COLO668 (cell line): ENCODE measurements at regions not wholly inside any gene's neighbourhood (a gene's known extent, or its start where the extent isn't known, plus 50 kb on each side); places are given as distances from the start of the nearest gene placed in this dataset.

Source experiments
- DNase-seq: peaks from one replicate; lab custom pipeline; 2025; ENCODE audit not compliant: unreplicated experiment; lab: John Stamatoyannopoulos, UW

DNA sequence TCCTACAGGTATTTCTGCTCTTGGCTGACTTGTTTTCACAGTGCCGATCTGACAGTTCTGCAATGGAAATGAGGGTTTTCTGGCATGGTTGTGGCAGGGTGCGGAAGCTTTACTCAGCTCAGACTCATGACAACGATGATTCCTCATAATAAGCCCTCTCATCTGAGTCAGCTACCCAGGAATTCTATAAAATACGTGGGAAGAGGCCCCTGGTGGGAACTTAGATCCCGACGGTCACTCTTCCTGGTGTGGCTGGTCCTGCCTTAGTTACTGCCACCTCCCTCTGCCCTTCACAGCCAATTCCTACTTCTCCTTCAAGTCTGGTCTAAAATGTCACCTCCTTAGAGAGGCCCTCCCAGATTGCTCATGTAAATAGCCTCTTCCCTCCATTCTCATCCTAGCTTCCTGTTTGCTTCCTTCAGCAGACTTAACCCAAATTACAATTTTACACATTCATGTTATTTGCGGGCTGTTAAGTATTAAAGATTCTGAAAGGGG, 104.2 kb upstream of the MAP1LC3B2 start:
- no peak for DNase-seq

DNA sequence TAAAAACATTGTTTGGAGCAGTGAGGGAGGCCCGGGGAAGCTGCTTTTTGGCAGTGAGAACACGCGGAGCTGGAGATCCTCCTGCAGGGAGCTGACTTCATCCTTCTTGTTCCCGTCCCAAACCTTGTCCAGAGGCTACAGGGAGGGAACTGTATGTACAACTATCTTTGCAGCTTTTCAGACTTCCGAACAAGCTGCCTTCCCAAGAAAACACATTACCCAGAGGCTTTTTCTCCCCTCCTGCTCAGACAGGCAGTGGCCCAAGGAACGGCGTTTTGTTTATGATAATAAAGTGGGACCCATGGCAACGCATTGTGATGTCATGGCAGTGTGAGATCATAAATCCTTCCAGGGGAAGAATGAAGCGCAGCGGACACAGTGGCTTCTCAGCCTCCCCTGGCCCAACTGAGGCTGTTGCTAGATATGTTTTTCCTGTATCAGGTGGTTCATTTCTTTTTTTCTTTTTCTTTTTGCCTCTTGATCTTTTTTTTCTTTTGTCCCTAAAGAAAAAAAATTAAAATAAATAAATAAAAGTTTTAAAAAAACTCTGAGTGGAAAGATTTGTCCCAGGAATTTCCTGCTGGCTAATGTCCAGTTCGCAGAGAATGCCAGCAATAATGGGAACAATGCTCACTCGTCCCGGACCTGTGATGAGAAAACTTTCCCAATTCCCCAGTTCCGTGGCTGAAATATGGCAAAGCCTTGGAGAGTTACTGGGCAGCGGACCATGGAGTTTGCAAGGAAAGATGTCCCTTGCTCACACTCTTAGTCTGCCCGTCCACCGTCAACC, 103.4 kb upstream of the MAP1LC3B2 start:
- peak; percentile 60 for DNase-seq

DNA sequence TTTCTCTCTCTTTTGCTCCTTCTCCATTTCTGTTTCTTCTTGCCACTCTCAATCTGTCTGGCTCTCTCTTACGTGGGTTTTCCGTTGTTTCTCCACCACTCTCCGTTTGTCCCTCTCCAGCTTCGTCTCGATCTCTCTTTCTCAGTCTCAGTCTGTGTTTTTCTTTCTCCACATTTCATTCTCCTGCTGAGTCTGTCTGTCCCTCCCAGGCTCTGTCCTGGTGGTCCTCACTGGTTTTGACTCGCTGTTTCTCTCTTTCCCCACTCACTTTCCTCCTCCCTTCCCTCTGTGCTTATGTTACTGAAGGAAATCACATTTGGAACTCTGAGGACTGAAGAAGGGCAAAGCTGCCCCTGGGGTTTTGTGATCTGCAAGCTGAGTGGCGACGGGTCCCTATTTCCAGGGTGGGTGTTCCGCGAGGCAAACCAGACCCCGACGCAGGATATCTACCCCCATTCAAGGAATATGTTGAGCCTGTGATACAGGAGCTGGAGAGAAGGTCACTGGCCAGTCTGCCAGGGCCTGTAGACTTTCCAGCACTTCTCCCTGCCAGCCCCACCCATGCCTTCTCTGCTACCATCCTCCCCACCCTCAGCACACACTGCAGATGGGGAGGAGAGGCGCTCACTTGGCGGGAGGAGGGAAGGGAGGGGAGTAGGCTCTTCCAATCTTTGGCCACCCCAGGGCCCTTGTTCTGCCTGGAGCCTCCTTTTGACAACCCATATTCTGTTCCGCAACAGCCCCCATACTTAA, 102.7 kb upstream of the MAP1LC3B2 start:
- DNase-seq: no peak

DNA sequence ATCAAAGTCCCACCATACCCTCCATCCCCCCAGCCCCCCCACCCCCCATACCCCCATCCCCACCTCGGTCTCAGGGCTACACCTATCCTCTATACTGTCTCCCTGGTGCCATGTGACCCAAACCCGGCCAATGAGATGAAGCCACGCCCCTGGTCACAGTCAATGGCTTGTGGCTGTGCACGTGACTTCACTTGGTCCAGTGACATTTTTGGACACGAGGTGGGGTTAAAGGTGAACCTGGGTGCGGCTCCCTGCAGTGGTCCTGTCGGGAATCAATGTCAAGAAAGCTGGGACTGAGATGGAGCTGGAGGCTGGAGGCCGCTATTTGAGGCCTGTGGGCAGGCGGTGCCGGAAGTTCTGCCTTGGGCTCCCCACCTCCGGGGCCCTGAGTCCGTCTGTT, 100.7 kb upstream of the MAP1LC3B2 start:
- DNase-seq: no peak

DNA sequence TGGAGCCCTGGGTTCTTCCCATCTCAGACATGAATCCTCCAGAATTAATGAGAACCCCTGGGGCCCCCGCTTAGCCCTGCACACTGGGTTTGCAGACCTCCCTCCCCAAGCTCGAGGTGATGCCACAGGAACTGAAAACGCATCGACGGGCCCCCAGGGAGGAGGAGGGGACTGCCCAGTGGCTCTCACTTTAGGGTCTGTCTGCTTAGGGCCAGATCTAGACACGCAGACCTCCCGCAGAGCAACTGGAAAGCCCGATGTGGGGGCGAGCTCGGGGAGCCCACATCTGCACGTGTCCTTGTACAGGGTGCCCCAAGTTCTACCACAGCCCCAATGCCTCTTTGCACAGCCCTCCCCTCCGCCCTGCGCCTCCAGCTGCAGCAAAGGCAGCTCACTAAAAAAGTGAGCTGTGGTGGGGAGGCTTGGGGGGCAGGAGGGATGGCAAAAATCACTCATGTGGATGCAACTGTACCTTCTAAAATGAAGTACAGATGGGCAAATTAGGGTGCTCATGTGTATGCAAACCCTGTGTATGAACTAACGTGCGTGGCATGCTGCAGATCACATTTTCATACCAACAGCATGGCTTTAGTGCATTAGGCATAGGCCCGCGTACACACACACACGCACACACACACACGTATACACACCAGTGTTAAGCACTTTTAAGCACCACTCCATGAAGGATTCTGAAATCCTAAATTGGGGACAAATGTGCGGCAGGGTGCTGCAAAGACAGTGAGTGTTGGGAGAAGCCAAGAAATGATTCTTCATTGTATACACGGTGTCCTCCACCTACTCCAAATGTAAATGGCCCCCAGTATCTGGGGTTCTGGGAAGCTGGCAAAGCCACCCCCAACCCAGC, 99.9 kb upstream of the MAP1LC3B2 start:
- no peak for DNase-seq

DNA sequence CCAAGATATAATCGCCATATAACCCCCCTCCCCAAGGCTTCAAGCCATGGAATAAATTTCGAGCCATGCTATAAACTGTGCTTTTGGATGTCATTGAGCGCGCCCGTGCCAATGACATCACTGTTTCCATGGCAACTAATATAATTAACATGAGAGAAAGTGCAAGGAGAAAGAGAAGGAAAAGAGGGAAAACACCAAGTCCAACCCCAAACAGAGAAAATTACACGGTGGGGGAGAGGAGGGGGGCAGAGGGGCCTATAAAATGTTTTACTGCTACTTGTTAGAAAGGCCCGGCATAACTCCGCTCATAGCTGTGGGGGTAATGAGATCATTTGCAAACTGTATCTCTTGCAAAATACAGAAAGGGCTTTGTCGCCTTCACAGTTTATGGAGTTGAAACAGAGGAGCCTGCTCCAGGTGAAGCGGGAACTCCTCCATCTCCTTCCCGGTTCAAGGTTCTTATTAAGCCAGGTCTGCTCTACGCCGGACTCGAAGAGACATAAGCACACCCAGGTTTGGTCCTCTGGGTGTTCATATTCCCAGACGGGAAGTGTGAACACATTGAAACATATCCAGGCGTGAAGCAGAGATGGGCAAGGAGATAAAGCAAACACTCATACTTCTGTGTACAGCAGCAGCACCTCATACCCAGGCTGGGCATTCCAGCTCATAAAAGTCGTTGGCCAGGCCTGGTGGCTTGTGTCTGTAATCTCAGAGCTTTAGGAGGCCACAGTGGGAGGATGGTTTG, 99.1 kb upstream of the MAP1LC3B2 start:
- no peak for DNase-seq

DNA sequence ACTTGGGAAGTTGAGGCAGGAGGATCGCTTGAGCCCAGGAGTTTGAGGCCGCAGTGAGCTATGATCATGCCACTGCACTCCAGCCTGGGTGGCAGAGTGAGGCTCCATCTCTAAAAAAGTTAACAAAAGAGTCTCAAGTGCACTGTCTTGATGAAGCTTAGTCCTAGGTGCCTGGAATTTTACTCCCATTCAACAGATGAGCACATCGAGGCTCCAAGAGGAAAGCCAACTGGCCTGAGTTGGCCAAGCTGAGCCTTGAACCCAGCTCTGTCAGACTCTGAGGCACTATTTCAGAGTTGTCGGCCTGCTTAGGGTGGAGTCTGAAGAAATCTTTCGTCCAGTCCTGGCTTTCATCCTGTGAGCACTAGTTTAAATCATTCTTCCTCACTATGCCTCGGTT, 98.1 kb upstream of the MAP1LC3B2 start:
- no peak for DNase-seq

DNA sequence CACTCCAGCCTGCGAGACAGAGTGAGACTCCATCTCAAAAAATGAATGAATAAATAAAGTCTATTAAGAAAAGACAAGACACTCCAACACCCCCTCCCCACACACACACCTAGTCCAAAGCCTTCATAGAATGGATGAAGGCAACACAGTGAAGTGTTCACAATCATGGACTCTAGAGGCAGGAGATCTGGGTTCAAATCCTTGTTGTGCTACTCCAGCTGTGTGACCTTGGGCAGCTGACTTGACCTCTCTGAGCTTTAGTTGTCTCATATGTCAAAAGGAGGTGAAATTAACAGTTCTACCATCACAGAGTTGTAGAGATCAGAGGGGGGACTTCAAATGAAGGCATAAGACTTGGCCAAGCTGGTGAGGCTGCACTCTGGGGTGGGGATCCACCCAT, 95.8 kb upstream of the MAP1LC3B2 start:
- DNase-seq: no peak

DNA sequence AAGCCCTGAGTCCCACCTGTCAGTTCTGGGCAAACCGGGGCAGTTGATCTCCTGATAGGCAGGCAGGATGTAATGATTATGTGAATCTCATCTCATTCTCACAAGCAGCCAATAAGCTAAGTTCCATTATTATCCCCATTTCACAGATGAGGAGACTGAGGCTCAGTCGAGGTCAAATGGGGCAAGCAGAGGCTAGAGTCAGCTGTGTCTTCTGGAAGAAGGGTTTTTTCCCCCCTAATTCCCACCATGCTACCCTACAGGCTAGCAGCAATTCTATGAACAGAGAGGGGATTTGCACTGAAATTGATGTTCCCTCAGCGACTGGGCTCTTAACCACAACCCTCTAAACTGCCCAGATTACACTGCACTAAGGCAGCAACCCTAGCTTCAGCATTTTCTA, 93.8 kb upstream of the MAP1LC3B2 start:
- DNase-seq: no peak

DNA sequence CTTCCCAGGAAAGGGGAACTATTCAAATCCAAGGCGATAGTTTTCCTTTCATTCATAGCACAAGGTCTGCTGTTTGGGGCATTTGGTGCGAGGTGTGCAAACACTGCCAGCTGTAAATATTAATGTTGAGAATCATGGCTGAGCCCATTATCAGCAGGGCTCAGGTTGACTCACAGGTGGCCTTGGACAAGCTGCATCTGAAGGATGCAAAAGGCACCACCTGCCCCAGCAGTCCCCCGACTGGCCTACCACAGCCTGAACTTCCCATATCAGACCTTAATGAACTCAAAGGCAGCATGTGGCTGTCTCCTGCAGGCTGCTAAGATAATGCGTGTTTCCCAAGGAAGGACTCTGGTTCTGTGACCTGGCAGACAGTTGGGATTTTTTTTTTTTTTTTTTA, 93.3 kb upstream of the MAP1LC3B2 start:
- DNase-seq: peak; percentile 43

DNA sequence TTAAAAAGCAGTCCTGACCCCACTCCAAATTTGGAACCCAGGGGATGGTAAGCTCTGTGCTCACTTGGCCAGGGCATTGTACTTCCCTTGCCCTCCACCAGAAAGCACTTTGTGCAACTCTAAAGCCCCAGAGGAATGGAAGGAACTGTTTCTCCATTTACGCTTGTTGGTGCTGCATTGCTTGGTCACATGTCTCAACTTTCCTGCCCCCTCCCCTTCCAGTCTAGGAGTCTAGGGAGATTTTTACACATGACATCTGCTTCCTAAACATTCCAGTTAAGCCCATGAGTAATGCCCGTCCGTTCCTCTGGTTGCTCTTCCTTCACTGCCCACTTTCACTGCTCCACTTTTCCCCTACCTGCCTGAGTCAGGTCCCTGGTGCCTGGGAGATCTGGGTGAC, 92.6 kb upstream of the MAP1LC3B2 start:
- no peak for DNase-seq

DNA sequence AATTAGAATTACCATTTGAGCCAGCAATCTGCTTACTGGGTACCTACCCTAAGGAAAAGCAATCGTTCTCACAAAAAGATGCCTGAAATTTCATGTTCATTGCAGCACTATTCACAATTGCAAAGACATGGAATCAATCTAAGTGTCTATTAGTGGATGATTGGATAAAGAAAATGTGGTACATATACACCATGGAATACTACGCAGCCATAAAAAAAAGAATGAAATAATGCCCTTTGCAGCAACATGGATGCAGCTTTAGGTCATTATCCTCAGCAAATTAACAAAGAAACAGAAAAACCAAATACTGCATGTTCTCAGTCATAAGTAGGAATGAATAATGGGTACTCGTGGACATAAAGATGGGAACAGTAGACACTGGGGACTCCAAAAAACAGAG, 89.8 kb upstream of the MAP1LC3B2 start:
- no peak for DNase-seq

DNA sequence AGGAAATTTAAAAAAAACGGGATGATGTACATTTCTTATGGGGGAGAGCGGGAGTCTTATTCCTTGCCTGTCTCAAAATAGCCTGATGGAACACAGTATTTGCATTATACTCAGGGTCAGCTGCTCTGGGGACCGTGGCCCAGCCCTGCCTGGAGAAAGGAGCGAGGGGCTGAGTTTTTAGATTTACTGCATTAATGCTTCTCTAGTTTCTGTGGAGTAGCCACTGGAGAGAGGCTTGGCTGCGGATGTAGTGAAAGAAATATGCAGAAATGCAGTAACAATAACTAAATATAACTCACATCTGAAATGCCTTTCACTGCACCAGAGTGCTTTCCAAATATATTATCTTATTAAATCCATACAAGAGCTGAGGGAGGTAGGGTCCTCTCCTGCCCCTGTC, 87.6 kb upstream of the MAP1LC3B2 start:
- DNase-seq: no peak

DNA sequence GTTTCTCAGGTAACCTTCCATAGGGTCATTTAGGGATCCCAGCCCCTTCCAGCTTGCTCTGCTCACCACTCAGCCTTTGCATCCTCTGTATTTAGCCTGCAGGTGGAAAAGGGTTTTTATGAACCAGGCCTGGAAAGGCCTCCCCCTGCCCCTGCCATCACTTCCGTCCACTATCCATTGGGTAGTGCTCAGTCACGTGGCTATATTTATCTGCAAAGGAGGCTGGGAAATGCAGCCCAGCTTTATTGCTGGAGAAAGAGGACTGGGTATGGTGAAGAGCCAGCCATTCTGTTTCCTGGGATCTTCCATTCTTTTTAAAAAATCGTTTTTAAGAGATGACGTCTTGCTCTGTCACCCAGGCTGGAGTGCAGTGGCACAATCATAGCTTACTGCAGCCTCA, 87.0 kb upstream of the MAP1LC3B2 start:
- DNase-seq: no peak

DNA sequence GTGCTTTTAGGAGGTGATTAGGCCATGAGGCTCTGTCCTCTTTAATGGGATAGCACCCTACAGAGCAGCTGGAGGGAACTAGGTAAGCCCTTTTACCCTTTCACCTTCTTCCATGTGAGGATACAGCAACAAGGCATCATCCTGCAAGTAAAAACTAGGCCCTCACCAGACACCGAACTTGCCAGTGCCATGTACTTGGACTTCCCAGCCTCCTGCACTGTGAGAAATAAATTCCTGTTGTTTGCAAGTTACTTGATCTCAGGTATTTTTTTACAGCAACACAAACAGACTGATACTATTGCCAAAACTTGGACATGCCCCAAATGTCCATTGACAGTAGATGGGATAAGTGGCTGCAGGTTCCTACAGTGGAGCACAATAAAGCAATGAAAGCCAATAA, 85.8 kb upstream of the MAP1LC3B2 start:
- no peak for DNase-seq

DNA sequence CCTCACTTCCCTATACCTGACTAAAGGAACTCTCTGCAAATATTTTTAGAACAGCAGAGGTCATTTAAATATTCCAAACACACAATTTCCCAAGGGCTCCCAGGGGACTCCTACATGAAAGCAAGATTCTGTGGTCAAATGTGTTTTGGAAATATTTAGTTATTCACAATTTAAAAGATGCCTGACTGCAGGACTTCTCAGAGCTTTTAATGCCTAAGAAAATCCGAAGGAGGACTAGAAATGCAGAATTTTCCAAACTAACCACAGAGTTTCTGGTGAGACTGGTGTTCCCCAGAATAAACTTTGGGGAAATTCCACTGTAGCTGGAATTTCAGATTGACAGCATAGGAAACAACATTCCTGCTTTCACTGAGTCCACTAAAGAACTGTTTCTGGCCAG, 84.8 kb upstream of the MAP1LC3B2 start:
- DNase-seq: no peak

DNA sequence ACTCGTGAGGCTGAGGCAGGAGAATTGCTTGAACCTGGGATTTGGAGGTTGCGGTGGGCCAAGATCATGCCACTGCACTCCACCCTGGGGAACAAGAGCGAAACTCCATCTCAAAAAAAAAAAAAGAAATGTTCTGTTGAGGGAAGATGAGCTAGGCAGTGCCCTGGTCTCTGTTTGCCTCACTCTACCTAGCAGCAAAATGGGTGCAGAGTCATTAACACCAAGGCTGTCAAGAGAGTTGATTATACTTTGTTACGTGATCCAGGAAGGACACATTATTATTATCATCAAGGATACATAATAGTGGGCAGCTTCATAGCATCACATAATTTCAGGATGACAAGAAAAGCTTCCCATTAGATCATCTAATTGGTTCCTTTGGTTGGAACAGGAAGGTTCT, 84.3 kb upstream of the MAP1LC3B2 start:
- DNase-seq: no peak

DNA sequence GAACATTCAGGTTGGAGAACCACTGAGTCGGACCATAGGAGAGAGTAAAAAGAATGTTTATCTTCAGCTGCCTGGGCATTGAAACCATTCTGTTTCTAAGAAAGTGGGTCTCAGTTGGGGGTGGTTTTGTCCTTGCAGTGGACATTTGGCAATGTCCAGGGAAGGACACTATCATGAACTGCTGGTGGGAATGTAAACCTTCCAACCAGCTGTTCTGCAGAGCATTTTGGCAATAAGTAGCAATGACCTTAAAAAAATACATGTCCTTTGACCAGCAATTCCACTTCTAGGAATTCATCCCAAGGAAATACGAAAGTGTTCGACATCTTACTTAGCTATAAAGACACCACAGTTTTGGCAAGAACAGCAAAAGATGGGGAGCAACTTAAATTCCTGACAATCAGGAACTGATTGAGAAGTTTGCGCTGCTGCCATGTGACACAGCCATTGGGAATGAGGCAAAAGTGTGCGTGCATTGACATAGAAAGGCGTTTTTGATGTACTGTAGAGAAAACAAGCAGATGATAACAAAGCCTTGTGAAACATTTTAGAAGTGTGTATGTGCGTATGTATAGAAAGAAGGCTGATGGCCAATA, 82.9 kb upstream of the MAP1LC3B2 start:
- DNase-seq: no peak

DNA sequence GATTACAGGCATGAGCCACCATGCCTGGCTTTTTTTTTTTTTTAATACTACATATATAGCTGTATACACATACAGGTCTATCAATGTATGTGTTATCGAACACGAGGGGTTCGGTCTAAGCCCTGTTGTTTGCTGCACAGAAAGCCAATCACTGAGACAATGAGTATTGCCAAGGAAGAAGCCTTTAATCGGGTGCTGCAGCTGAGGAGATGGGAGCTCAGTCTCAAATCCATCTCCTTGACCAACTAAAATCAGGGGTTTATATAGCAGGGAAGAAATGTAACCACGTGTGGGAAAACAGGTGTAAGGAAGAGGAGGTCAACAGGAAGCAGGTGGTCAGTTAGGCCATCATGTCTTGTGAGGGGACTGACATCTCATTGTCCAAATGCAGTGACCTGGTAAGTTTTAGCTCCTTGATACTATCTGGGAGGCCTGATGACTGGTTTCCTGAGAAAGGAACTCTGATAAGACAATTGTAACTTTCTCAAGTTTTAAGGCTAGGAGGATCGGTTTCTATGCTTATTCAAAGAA, 80.9 kb upstream of the MAP1LC3B2 start:
- no peak for DNase-seq

DNA sequence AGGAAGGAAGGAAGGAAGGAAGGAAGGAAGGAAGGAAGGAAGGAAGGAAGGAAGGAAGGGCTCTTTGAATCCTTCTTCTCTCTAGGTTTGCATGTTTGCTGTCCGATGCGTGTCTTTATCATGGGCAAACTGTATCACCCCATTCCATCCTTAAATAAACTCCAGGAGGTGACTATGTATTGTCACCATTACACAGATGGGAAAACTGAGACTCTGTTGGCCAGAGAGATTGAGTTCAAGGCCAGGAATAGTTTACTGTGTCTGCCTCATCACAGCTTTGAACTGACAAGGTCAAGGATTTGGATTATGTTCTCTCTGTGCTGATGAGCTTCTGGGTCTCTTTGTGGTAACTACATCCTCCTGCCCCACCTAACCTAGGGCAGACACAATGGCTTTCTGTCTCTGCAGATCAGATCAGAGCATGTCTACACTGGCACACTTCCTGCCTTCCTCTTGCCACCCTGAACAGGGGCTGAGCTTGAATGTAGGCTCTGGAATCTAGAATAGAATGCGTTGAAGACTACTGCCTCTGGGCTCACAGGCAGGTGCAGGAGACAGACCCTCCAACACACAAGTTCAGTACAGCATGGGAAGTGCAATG, 78.9 kb upstream of the MAP1LC3B2 start:
- DNase-seq: no peak
